Non-pigmented ciliary epithelial cell (primary cell): ENCODE measurements at regions not wholly inside any gene's neighbourhood (a gene's known extent, or its start where the extent isn't known, plus 50 kb on each side); places are given as distances from the start of the nearest gene placed in this dataset.
"Not testable (repeated sequence)": the region's sequence is repeated elsewhere in the genome, so short reads cannot be mapped to it uniquely, and the experiment has no call there.

Source experiments
- DNase-seq: peaks from one replicate; pipeline ENCODE4 v3.0.0-alpha.2; 2010; ENCODE audit warnings: low read depth

DNA sequence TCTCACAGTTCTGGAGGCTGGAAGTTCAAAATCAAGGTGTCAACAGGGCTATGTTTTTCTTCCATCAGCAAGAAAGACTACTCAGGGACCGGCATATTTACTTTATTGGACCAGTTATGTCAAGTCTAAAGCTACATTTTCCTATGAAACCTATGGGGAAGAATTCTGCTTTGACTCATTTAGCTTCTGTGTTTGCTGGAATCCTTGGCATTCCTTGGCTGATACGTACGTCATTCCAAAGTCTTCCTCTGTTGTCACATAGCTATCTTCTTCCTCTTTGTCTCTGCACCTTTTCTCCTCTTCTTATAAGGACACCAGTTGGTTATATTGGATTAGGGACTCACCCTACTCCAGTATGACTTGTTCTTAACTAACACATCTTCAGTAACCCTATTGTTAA lies 137.4 kb upstream of the FBXO11 start:
- DNase-seq, result no peak

DNA sequence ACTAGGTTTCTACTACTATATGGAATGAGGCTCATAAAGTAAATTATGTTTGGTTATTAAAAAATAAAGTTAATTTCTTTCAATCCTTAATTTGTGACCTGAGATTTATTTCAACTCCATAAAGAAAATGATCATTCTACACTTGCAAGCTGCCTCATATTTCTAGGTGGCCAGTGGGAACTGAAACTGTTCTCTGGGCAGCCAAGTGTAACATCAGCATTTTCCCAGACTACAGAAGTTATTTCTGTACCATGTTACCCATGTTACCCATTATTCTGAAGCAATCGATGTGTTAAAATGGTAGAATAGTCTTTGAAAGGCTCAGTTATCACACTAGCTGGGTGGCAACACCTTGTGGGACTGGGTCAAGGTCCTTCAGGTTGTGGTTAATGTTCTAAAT lies 139.3 kb upstream of the FBXO11 start:
- DNase-seq, result no peak

DNA sequence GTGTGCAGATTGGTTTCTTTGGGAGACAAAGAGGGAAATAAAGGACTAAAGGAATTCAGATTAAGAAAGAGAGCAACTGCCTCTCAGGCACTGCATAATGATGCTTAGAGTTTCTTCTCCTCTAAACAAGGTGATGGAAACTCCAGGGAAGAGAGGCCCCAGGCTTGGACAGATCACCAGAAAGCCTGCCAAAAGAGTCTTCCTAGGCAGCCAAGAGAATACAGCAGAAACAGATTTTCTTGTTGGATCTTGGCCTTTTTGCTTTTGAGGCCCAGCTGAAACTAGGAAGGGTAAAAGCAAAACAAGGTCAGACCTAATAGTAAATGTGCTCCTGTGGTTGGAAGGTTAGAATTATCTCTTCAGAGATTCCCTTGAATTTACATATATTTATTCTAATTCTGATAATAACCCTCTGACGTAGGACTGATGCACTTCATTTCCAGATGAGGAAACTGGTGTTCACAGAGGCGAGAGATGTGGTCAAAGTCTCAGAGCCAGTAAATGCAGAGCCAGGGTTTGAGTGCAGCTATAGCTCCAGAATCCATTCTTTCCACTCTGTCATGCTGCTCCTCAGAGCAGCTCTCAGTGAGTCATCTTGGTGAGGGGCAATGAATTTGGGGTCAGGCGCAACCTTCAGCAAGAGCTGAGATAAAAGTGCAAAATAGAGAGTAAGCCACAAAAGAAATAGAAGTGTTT lies 142.3 kb upstream of the FBXO11 start:
- DNase-seq, result no peak

DNA sequence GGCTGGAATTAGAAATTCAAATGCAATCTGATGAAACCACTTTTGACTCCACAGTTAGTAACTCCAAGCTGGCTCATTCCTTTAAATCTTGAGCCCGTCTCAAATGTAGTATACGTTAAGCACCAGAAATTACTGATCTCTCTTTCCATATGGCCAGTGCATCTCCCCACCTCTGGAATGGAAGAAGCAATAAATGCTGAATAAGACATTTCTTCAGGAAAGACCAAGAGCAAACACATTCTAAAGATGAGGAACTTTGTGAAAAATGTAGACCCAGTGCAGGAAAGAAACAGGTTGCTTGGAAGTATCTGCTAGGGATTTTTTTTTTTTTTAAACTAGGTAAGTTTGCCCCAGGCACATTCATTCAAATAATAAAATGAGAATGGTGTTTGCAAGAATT lies 143.1 kb upstream of the FBXO11 start:
- no peak for DNase-seq

DNA sequence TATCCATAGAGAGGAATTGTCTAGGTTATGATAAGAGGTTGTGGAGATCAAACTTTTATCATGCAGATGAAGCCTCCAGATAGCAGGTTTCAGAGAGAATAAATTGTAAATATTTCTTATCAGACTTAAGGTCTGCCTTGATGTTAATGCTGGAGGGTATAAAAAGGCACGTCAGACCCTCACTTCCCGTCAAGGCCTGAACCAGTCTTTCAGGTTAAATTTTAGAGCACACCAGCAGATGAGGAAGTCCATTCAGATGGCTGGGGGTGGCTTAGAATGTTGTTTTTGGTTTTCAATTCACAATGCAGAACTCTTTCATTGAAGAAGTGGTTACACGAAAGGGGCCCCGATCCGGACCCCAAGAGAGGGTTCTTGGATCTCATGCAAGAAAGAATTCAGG lies 144.4 kb upstream of the FBXO11 start:
- no peak for DNase-seq

DNA sequence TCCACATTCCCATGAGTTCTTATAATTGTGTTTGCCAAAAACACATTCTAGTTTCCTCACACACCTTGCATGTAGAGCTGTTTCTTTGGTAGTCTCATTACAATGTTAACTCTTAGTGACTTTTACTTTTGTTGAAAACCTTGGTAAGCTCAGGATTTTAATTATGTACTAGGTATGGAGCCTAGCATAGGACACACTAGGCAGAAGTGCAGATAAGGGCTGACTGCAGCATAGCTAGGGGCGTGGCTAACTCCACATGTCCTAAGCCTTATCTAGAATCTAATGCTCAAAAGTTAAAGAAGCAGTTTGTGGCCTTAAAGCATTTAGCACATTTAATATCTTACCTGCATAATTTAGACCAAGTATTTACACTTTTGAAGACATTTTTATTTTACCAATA lies 153.7 kb upstream of the FBXO11 start:
- DNase-seq, result no peak

DNA sequence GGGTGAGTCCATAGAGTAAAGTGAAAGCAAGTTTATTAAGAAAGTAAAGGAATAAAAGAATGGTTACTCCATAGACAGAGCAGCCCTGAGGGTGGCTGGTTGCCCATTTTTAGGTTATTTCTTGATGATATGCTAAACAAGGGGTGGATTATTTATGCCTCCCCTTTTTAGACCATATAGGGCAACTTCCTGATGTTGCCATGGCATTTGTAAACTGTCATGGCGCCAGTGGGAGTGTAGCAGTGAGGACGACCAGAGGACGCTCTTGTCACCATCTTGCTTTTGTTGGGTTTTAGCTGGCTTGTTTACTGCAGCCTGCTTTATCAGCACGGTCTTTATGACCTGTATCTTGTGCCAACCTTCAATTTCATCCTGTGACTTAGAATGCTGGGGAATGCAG lies 155.4 kb upstream of the FBXO11 start:
- not testable (repeated sequence) for DNase-seq

DNA sequence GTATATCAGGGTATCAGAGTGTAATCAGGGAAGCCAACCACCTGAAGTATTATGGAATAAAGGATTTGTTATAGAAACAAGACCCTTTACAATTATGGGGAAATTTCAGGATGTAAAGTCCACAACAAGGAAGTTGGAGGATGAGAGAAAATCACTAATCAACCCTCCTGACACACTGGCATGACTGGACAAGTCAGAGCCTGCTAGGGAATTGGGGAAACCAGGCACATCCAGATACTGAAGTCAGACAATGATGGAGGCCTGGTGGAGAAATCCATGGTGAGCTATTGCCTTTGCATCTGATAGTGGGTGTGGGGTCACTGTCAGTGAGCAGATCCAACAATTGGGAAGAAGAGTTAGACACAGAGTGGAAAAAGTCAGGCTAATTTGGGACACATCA lies 158.8 kb upstream of the FBXO11 start:
- DNase-seq, result no peak

DNA sequence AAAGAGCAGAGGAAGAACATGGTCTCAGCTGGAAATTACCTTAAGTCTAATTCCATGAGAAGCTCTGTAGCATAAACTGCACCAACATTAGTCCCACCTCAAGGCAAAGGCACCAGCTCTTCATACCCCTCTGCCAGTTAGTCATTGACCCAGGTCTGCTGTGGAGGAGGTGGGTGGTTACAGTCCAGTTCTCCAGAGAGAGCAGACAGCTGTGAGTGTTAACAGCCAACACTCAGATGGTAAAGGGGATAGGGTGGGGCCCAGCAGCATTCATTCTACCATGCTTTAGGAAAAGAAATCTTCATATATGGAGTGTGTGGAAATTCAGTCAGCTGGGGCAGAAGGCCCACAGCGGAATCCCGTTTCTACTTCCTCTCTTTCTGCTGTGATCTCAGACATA lies 159.7 kb upstream of the FBXO11 start:
- no peak for DNase-seq

DNA sequence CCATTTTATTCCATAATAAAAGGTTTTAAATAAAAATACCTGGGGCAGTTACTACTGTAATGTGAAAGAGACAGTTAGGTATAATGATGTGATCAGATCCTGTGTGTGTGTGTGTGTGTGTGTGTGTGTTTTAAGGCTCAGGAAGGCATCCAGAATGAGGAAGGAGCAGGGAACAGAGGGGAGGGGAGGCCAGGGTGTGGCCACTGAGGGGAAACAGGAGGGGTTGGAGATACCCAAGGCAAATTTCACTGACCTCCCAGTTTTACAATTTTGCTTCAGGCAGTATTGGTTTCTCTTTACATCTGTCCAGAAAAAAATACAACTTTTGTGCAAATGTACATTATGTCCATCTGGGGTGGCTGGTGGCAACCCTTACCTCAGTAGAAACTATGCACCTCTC lies 163.5 kb upstream of the FBXO11 start:
- no peak for DNase-seq

DNA sequence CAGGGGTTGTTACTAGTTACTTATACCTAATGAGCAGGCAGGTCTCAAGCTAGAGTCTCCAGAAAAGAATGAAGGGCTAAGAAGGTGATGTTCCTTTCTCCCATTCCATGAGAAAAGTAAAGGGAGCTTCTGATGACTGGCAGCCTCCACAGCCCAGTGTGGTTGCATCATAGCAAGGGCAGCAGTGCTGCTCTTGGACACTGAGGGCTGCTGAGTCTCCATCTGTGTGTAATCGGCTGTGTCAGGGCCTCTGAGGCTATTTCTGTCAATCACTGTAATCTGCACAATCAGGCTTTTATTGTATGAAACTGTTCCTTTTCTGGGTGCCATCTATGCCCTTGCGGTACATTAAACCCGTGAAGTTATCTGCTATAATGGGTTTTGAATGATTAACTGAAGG lies 164.1 kb upstream of the FBXO11 start:
- no peak for DNase-seq

DNA sequence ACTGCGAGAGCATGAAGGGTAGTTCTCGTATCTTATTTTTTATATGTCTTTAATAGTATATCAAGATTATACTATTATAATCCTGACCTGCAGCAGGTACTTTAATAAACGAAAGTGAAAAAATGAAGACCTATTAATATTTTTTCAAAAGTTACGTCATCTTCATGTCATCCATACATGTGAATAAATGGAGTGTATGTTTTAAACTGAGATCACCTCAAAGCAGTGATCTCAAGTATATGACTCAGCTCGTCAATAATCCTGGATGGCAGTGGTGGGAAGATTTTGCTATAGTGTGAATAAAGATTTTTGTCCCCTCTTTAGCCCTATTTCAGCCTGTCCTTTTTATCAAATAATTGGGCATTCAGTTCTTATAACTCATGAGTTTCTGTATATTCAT lies 166.3 kb upstream of the FBXO11 start:
- DNase-seq, result no peak

DNA sequence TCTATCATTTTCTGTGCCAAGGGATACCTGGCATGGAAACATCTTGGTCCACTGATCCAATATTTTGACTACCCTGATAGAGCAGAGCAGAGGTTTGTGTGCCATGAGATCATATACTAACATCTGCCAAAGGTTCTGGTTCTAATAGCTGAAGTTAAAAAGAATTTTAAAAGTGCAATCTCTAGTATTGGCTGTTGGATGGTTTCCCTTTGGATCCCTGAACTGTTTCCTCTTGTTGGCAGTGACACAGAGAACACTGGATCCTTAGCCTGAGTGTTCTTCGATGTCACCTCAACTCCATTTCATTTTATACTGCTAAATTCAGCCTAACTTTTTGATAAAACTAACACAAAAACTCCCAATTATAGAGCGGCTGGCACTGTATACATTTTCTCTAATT lies 169.3 kb upstream of the FBXO11 start:
- no peak for DNase-seq

DNA sequence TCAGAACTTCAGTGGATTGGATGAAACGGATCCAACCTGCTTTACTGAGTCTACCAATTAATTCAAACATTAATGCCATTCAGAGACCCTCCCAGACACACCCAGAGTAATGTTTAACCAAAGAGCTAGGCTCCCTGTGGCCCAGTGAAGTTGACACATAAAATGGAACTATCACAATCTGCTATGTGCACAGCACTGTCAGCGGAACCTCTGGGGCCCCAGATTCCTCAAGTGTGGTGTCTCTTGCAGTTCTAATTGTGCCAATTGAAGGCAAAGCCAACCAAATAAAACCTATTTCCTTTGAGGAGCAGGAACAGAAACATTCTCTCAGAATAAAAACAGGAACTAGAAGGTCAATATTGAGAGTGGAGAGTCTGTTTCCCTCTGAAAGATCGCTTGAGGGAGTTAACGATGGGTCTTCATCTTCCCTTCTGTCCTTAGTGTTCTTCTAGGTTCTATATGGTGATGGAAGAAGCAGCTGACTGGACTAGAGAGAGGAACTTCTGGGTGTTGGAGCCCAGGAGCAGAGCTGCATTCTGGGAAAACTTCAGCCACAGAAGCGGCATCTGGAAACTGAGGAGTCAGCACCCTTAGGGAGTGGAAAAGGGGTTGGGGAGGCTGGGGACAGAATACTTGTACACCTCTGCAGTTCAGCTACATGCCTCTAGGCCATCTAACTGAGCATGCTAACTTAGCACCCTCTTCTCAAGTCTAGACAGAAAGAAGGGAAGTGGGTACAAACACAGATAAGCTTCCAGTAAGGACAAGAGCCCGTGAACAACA lies 174.4 kb upstream of the FBXO11 start:
- DNase-seq, result no peak

DNA sequence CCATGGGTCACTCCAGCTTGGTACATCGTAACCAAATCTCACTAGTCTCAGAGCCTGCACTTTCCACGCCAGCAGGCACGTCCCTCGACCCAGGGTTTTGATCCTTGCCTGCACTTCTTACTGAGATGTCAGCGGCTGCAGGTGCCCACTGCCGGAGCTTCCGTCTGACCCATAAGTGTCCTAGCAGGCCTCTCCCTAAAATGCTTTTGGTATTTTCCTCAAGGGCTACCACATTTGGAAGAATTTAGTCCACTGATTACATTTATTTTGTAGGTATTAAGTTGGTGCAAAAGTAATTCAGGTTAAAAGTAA lies 175.0 kb upstream of the FBXO11 start:
- no peak for DNase-seq

DNA sequence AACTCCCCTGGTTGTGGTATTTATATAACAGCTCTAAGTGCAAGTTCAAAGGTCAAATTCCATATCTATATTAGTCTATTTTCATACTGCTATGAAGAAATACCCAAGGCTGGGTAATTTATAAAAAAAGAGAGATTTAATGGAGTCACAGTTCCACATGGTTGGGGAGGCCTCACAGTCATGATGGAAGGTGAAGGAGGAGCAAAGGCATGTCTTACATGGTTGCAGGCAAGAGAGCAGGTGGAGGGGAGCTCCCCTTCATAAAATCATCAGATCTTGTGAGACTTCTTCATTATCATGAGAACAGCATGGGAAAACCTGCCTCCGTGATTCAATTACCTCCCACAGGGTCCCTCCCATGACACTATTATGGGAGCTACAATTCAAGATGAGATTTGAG lies 179.6 kb upstream of the FBXO11 start:
- DNase-seq, result no peak

DNA sequence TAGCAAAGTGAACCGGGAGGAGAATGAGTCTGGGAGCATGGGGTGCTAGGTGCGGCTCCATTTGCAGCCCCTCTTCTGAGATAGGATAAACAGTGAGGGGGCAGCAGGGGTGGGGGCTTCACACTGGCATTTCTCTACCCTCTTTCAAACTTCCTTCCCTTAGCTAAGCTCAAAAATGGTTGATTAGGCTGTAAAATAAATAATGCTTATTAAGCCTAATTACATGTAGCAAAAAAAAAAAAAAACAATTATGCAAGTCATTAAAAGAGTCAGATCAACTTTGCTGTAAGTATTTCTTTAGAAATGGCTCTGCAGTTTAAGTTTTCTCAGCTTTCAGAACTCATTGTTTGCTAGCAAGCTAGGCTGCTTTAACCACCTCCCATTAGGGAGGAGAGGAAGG lies 182.7 kb upstream of the FBXO11 start:
- DNase-seq, result no peak

DNA sequence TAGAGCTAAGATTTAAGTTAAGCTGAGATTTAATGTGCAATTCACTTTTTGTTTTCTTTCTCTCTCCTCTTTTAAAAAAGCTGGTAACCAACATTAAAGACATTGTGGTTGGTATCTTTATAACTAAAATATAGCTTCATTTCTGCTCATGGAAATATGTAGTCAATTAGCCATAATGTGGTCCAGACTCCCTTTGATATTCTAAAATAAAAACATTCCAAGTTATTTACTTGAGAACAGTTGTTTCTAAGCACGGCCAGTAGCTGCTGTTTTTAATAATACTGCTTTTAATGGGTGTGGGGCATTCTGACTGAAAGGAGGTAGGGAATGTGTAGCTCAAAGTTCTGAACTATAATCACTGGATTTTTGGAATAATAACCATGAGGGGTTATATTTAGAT lies 183.3 kb upstream of the FBXO11 start:
- DNase-seq, result no peak

DNA sequence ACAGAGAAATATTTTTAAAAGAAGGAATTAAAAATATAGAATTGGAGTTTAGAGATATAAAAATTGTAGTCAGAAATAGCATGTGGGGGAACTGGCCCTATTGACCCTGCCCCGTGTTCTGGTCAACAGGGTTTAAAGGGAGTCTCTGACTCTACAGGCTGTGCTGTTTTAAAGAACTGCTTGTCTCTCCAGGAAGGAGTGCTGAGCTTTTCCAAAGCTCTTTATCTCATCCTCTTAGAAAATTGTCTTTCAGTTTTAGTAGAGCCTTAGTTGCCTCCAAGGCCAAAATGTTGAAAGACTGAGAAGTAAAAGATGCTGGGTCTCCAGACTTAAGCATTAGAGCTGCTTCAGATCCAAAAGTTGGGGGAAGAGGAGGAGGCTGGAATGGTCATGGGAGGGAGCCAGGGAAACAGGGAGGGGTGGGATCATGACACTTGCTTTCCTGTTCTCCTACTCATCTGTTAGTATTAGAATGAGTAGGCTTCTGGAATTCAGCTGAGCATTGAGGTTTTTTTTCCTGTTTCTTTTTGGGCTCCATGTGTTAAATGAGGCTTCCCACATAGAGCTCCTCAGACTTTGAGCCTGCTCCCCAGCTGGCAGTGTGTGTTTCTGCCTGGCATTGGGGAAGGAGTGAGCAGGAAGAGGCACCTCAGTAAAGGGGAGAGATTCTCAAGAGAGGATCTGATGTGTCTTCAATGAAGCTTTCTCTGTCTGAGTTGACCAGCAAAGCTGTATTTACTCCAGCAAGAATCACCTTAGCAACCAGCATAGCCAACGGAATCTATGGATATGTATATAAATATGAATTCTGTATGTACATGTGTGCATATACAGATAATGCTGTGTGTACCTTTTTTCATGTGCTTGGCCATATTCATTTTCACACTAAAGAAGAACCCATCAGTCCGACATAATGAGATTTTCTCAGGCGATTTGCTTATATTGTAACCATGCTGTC lies 186.8 kb upstream of the FBXO11 start:
- DNase-seq, result no peak

DNA sequence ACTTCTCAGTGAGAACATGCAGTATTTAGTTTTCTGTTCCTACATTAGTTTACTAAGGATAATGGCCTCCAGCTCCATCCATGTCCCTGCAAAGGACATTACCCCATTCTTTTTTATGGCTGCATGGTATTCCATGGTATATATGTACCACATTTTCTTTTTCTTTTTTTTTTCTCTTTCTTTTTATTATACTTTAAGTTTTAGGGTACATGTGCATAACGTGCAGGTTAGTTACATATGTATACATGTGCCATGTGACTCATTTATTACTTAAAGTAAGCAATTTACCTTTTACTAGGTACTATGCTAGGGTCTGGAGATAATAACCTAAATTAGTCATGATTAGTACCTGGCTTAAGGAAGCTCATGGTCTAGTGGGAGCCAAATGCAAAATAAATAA lies 190.5 kb upstream of the FBXO11 start:
- not testable (repeated sequence) for DNase-seq

DNA sequence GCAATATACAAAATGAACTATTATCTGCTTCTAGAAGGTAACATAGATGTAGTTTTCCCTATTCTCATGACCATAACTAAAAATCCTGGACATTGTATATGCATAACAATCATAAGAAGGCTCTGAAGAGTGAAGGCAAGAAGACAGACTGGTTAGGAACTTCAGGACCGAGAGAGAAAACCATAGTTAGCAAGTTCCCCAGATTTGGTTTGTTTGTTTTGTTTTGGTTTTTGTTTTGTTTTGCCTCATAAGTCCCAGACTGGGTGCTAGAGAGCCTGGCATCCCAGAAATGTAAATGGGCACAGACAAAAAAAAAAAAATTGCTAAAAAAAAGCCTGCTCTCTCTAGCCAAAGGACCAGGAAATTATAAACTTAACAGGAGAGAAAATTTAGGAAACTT lies 192.2 kb upstream of the FBXO11 start:
- DNase-seq, result no peak

DNA sequence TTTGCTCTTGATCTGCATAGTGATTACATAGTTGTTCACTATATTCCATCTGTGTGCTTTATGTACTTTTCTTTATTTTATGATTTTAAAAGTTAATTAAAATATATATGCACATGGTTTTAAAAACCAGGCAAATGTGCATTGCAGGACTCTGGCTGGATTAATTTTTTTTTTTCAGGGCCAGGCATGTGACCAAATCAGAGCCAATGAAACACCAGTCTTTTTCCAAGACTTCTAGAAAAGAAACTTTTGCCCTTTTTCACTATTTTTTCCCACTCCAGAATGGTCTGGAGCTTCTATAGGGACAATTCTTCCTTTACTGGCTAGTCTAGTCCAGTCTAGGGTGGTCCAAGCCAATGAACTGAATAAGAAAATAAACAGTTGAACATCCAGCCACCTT lies 198.1 kb upstream of the FBXO11 start:
- DNase-seq, result no peak

DNA sequence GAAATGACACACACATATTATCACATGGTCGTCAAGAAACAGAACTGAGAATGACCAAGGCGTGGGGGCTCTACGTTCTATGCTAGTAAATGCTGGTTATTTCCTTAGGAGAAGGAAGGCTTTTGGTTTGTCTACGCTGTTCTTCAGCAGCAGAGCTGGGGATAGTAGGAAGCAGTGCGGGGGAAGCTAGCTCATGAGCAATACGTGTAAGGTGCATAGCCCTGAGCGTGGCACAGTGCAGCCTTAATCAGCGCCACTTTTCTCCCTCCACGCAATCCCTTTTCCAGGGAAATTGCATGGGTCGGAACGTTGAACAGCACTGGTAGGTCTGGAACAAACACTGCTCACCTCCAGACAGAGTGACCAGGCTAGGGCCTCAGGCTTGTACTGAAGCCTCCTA lies 199.6 kb upstream of the FBXO11 start:
- DNase-seq, result no peak
